OCI-LY3 (cell line): ENCODE measurements at regions not wholly inside any gene's neighbourhood (a gene's known extent, or its start where the extent isn't known, plus 50 kb on each side); places are given as distances from the start of the nearest gene placed in this dataset.

Source experiments
- H2AFZ ChIP-seq: fragments of 200-600, 300-600 bp; shearing (Covaris generic); 2 replicates; pipeline ENCODE4 v1.6.0; 2014; ENCODE audit warnings: antibody characterized with exemption, low read depth, low read length
- H3K27ac ChIP-seq: fragments of 200-600, 300-600 bp; sonication (generic); 2 replicates; pipeline ENCODE4 v1.5.1; 2014; ENCODE audit warnings: mild to moderate bottlenecking, low read length, moderate library complexity, mixed read lengths
- H3K27me3 ChIP-seq: fragments of 200-600, 300-600 bp; sonication (generic); 2 replicates; pipeline ENCODE4 v1.6.1; 2014; ENCODE audit warnings: low read depth, low read length, mixed read lengths
- H3K36me3 ChIP-seq: fragments of 200-600, 300-600 bp; sonication (generic); replicated peaks from 2 replicates; pipeline ENCODE3; 2014; ENCODE audit warnings: low read depth, low read length, mixed read lengths
- H3K4me1 ChIP-seq: fragments of 300-600, 200-600 bp; sonication (generic); 2 replicates; pipeline ENCODE4 v1.6.1; 2014; ENCODE audit warnings: low read length, mixed read lengths
- H3K4me2 ChIP-seq: fragments of 200-600, 300-600 bp; sonication (generic); 2 replicates; pipeline ENCODE4 v1.6.1; 2014; ENCODE audit warnings: low read length, mixed read lengths
- H3K4me3 ChIP-seq: fragments of 300-600, 200-600 bp; sonication (generic); 2 replicates; pipeline ENCODE4 v1.5.1; 2014; ENCODE audit warnings: antibody characterized with exemption, mild to moderate bottlenecking, low read length, moderate library complexity
- H3K79me2 ChIP-seq: fragments of 300-600, 200-600 bp; shearing (Covaris generic); 2 replicates; pipeline ENCODE4 v1.6.1; 2014; ENCODE audit warnings: mild to moderate bottlenecking, low read length, mixed read lengths
- H3K9ac ChIP-seq: fragments of 300-600, 200-600 bp; shearing (Covaris generic); 2 replicates; pipeline ENCODE4 v1.6.0; 2014; ENCODE audit warnings: mild to moderate bottlenecking, low read length, moderate library complexity
- H3K9me3 ChIP-seq: fragments of 200-600, 300-600 bp; shearing (Covaris generic); 2 replicates; pipeline ENCODE4 v1.6.1; 2014; ENCODE audit warnings: low read length, mixed read lengths; ENCODE audit not compliant: insufficient read depth
- H4K20me1 ChIP-seq: fragments of 200-600, 300-600 bp; sonication (generic); 2 replicates; pipeline ENCODE4 v1.6.1; 2016; ENCODE audit warnings: low read length, mixed read lengths; ENCODE audit not compliant: insufficient read depth
- EZH2phosphoT487 ChIP-seq: fragments of 200-600 bp; shearing (Covaris generic); IDR thresholded peaks from 2 replicates; pipeline ENCODE4 v1.6.1; 2018; ENCODE audit warnings: antibody characterized with exemption, mixed run types, low read depth
- TF ChIP-seq, protein P1 (sequence below): fragments of 200-600, 300-600 bp; sonication (generic); IDR thresholded peaks from 2 replicates; pipeline ENCODE4 v1.5.1; 2014; ENCODE audit warnings: antibody characterized with exemption, low read length, low read depth

- H3K9ac ChIP-seq, result no peak overlapping the region
- H3K79me2 ChIP-seq, result no peaks in the 10 kb centered on the region
- no peak overlapping the region for H3K4me2 ChIP-seq
- no peak overlapping the region for H3K4me3 ChIP-seq
- H3K36me3 ChIP-seq, result no peaks in the 10 kb centered on the region
- H4K20me1 ChIP-seq, result no peaks in the 10 kb centered on the region
- H3K9me3 ChIP-seq, result no peaks in the 10 kb centered on the region
- H3K27me3 ChIP-seq, result no peaks in the 10 kb centered on the region
- TF ChIP-seq EZH2phosphoT487, result no peak
- TF ChIP-seq, protein P1, sequence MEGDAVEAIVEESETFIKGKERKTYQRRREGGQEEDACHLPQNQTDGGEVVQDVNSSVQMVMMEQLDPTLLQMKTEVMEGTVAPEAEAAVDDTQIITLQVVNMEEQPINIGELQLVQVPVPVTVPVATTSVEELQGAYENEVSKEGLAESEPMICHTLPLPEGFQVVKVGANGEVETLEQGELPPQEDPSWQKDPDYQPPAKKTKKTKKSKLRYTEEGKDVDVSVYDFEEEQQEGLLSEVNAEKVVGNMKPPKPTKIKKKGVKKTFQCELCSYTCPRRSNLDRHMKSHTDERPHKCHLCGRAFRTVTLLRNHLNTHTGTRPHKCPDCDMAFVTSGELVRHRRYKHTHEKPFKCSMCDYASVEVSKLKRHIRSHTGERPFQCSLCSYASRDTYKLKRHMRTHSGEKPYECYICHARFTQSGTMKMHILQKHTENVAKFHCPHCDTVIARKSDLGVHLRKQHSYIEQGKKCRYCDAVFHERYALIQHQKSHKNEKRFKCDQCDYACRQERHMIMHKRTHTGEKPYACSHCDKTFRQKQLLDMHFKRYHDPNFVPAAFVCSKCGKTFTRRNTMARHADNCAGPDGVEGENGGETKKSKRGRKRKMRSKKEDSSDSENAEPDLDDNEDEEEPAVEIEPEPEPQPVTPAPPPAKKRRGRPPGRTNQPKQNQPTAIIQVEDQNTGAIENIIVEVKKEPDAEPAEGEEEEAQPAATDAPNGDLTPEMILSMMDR, result no peak
- H3K4me1 ChIP-seq, result no peaks in the 10 kb centered on the region
- H2AFZ ChIP-seq, result no peak overlapping the region; the same call in 1 of the 2 replicates
- H3K27ac ChIP-seq, result no peak overlapping the region
Measured at GRCh38 chr4:137960371-137961050, 281.6 kb downstream of the SLC7A11 start.

DNA sequence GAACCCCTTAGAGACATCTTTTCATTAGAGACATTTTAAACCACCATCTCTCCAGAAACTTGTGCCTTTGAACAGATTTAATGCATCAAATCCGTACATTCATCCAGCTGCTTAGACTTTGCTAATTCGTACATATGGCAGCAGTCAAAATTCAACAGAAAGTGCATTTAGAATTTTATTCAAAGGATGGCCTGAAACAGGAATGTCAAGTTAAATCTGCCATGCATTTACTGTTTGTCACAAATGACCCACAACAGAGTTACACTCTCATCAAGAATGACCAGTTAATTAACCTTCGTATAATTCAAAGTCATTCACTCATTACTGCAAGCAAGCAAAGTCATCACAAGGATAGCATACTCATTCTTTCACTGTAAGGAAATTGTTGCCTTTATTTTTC lies 284.3 kb downstream of the SLC7A11 start:
- H3K36me3 ChIP-seq, result no peaks in the 10 kb centered on the region
- H3K4me3 ChIP-seq, result no peak overlapping the region
- H3K9ac ChIP-seq, result no peak overlapping the region
- no peaks in the 10 kb centered on the region for H4K20me1 ChIP-seq
- no peaks in the 10 kb centered on the region for H3K79me2 ChIP-seq
- no peaks in the 10 kb centered on the region for H3K4me1 ChIP-seq
- H2AFZ ChIP-seq, result no peak overlapping the region
- TF ChIP-seq, protein P1, result no peak
- no peak for TF ChIP-seq EZH2phosphoT487
- H3K27me3 ChIP-seq, result no peaks in the 10 kb centered on the region
- no peaks in the 10 kb centered on the region for H3K9me3 ChIP-seq
- H3K27ac ChIP-seq, result no peak overlapping the region
- H3K4me2 ChIP-seq, result no peak overlapping the region

DNA sequence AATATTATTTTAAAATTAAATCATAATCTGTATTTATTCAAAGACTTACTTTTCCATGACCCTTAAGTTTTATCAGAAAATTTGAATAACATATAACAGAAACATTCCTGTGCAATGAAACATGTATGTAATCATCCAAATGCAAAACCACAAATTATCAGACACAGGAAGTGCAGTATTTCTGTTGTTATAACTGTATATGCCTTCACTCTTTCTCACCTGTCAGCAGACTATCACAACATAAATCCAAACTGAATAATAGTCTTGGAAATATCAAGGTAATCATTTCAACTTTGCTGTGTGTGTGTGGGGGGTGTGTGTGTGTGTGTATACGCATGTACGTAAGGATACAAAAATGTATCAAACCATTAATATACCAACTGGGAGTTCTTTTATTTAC lies 285.9 kb downstream of the SLC7A11 start:
- H3K27ac ChIP-seq, result no peak overlapping the region
- no peaks in the 10 kb centered on the region for H3K36me3 ChIP-seq
- TF ChIP-seq, protein P1, result no peak
- TF ChIP-seq EZH2phosphoT487, result no peak
- H3K27me3 ChIP-seq, result no peaks in the 10 kb centered on the region
- H2AFZ ChIP-seq, result no peak overlapping the region
- H3K4me3 ChIP-seq, result no peak overlapping the region
- H3K4me1 ChIP-seq, result no peaks in the 10 kb centered on the region
- no peaks in the 10 kb centered on the region for H4K20me1 ChIP-seq
- no peak overlapping the region for H3K4me2 ChIP-seq
- no peak overlapping the region for H3K9ac ChIP-seq
- no peaks in the 10 kb centered on the region for H3K9me3 ChIP-seq
- H3K79me2 ChIP-seq, result no peaks in the 10 kb centered on the region

GRCh38 chr4:137955595-137955994 lies 286.6 kb downstream of the SLC7A11 start:
- Histone ChIP-seq H3K4me1 (no peaks in the 10 kb centered on the region), H3K9ac (no peak overlapping the region), H3K27ac (no peak overlapping the region), H3K9me3 (no peaks in the 10 kb centered on the region), H3K4me2 (no peak overlapping the region), H3K36me3 (no peaks in the 10 kb centered on the region), H4K20me1 (no peaks in the 10 kb centered on the region), H2AFZ (no peak overlapping the region), H3K27me3 (no peaks in the 10 kb centered on the region), H3K4me3 (no peak overlapping the region), H3K79me2 (no peaks in the 10 kb centered on the region)
- TF ChIP-seq EZH2phosphoT487, result no peak
- TF ChIP-seq, protein P1, result no peak
